ENCODE measurements at regions not wholly inside any gene's neighbourhood (a gene's known extent, or its start where the extent isn't known, plus 50 kb on each side); places are given as distances from the start of the nearest gene placed in this dataset.

- no peak for DNase-seq (ENCODE audit: low read depth)
These were observed 55.8 kb upstream of the GSE1 start for GRCh38 chr16:85557083-85557970.

- no peak for DNase-seq (ENCODE audit: low read depth)
These were observed 55.0 kb upstream of the GSE1 start for GRCh38 chr16:85557971-85558657.

- no peak for DNase-seq (ENCODE audit: low read depth)
These were observed 52.2 kb upstream of the GSE1 start for GRCh38 chr16:85560932-85561247.

GRCh38 chr16:85561248-85562092, 51.7 kb upstream of the GSE1 start:
- no peak for DNase-seq (ENCODE audit: low read depth)

GRCh38 chr16:85562093-85562786, 50.9 kb upstream of the GSE1 start:
- DNase-seq (ENCODE audit: low read depth): no peak

GRCh38 chr16:85563034-85563433, 50.1 kb upstream of the GSE1 start:
- no peak for DNase-seq (ENCODE audit: low read depth)

All from fibroblast of gingiva (primary cell).